GM19438 (cell line): ENCODE measurements at regions not wholly inside any gene's neighbourhood (a gene's known extent, or its start where the extent isn't known, plus 50 kb on each side); places are given as distances from the start of the nearest gene placed in this dataset.

Source experiments
- ATAC-seq: cut with Tn5 transposase; IDR thresholded peaks from one replicate; pipeline ENCODE4 v1.9.1; 2021; ENCODE audit warnings: low read depth; ENCODE audit not compliant: unreplicated experiment

- no peak for ATAC-seq
These were observed 142.1 kb downstream of the FOXA2 start for GRCh38 chr20:22442318-22442717.

GRCh38 chr20:22438926-22439325 lies 145.4 kb downstream of the FOXA2 start:
- no peak for ATAC-seq

GRCh38 chr20:22438346-22438745 lies 146.0 kb downstream of the FOXA2 start:
- no peak for ATAC-seq

GRCh38 chr20:22437354-22437753 lies 147.0 kb downstream of the FOXA2 start:
- ATAC-seq = no peak

GRCh38 chr20:22431419-22431818 lies 153.0 kb downstream of the FOXA2 start:
- no peak for ATAC-seq

- no peak for ATAC-seq
These were observed 153.6 kb downstream of the FOXA2 start for GRCh38 chr20:22430746-22431168.

GRCh38 chr20:22430154-22430745 lies 154.1 kb downstream of the FOXA2 start:
- ATAC-seq = no peak

GRCh38 chr20:22429175-22430153 lies 154.9 kb downstream of the FOXA2 start:
- ATAC-seq = no peak

GRCh38 chr20:22428051-22428450 lies 156.3 kb downstream of the FOXA2 start:
- no peak for ATAC-seq

- no peak for ATAC-seq
These were observed 157.6 kb downstream of the FOXA2 start for GRCh38 chr20:22426772-22427171.

- ATAC-seq = no peak
These were observed 158.8 kb downstream of the FOXA2 start for GRCh38 chr20:22425344-22426295.

- ATAC-seq = no peak
These were observed 161.1 kb downstream of the FOXA2 start for GRCh38 chr20:22423190-22423832.

GRCh38 chr20:22420116-22420598 lies 164.2 kb downstream of the FOXA2 start:
- ATAC-seq = no peak

- no peak for ATAC-seq
These were observed 165.6 kb downstream of the FOXA2 start for GRCh38 chr20:22418738-22419137.

GRCh38 chr20:22414305-22414742 lies 170.0 kb downstream of the FOXA2 start:
- ATAC-seq = no peak

GRCh38 chr20:22412977-22413868 lies 171.1 kb downstream of the FOXA2 start:
- ATAC-seq = no peak

GRCh38 chr20:22411627-22412450 lies 172.5 kb downstream of the FOXA2 start:
- no peak for ATAC-seq

- no peak for ATAC-seq
These were observed 173.1 kb downstream of the FOXA2 start for GRCh38 chr20:22411286-22411626.
